ENCODE measurements at regions not wholly inside any gene's neighbourhood (a gene's known extent, or its start where the extent isn't known, plus 50 kb on each side); places are given as distances from the start of the nearest gene placed in this dataset.
"Not testable (repeated sequence)": the region's sequence is repeated elsewhere in the genome, so short reads cannot be mapped to it uniquely, and the experiment has no call there.

GRCh38 chr16:10283246-10283645 lies 101.0 kb upstream of the GRIN2A start:
- not testable (repeated sequence) for TF ChIP-seq CTCF (IDR thresholded peaks at IDR 0.05); ZFX (IDR thresholded peaks at IDR 0.05; ENCODE audit: borderline replicate concordance)

Data from 22Rv1 (cell line).